RWPE1 (cell line): ENCODE measurements at regions not wholly inside any gene's neighbourhood (a gene's known extent, or its start where the extent isn't known, plus 50 kb on each side); places are given as distances from the start of the nearest gene placed in this dataset.
"Not testable (repeated sequence)": the region's sequence is repeated elsewhere in the genome, so short reads cannot be mapped to it uniquely, and the experiment has no call there.

Source experiments
- CTCF ChIA-PET: fragments of 350-600 bp; sonication (Branson Sonifier 250); formaldehyde crosslinking; extraction: SDS; loops from one replicate; lab custom pipeline; 2021; lab: Yijun Ruan, JAX
- POLR2A ChIA-PET: fragments of 400-600 bp; formaldehyde crosslinking; extraction: SDS; loops from one replicate; lab custom pipeline; 2020; ENCODE audit warnings: antibody characterized with exemption; ENCODE audit not compliant: low non-redundant PET; lab: Yijun Ruan, JAX
- DNase-seq: peaks from one replicate; pipeline ENCODE4 v3.0.0; 2012; ENCODE audit warnings: low spot score
- H3K27ac ChIP-seq: fragments of 450-650 bp; 2 replicates; pipeline ENCODE4 v1.5.1; 2017
- CTCF ChIP-seq: fragments of 450-650 bp; conservative IDR thresholded peaks from 2 replicates; pipeline ENCODE4 v1.5.1; 2017; ENCODE audit warnings: low read depth, mild to moderate bottlenecking

GRCh38 chr1:195723796-195724194 is 884.4 kb downstream of the KCNT2 start:
- POLR2A ChIA-PET, result no interaction called here
- no peak for DNase-seq
- H3K27ac ChIP-seq, result no peak overlapping the region
- no peak for TF ChIP-seq CTCF
- CTCF ChIA-PET, result interaction anchor here (0.6 to 1.2 kb wide), 2 partner anchors 9 kb away, joined by 3 to 4 read pairs; no protein-coding TSS in a partner anchor

- H3K27ac ChIP-seq, DNase-seq, POLR2A ChIA-PET: not testable (repeated sequence)
- CTCF ChIA-PET, result interaction anchor here (0.6 to 1.2 kb wide), 2 partner anchors 8 to 10 kb away, joined by 3 to 4 read pairs; no protein-coding TSS in a partner anchor
These were observed 885.1 kb downstream of the KCNT2 start for GRCh38 chr1:195722852-195723795.

GRCh38 chr1:195722146-195722545 is 886.1 kb downstream of the KCNT2 start:
- CTCF ChIA-PET, result interaction anchor here (0.5 kb wide), 1 partner anchor 347 kb away, joined by 4 read pairs; no protein-coding TSS in a partner anchor
- H3K27ac ChIP-seq, DNase-seq, POLR2A ChIA-PET: not testable (repeated sequence)

GRCh38 chr1:195721210-195721971 is 886.8 kb downstream of the KCNT2 start:
- DNase-seq, result no peak
- POLR2A ChIA-PET, result no interaction called here
- no peak overlapping the region for H3K27ac ChIP-seq
- CTCF ChIA-PET, result interaction anchor here (0.5 kb wide), 1 partner anchor 346 kb away, joined by 4 read pairs; no protein-coding TSS in a partner anchor
- TF ChIP-seq CTCF, result no peak

- DNase-seq, result peak; percentile 34
- TF ChIP-seq CTCF, result peak; percentile 55
- POLR2A ChIA-PET, result no interaction called here
- CTCF ChIA-PET, result interaction anchor here (0.6 to 0.8 kb wide), 8 partner anchors 14 to 1747 kb away, joined by 3 to 5 read pairs (median 3); no protein-coding TSS in a partner anchor
- H3K27ac ChIP-seq, result no peak overlapping the region
These were observed 890.6 kb downstream of the KCNT2 start for GRCh38 chr1:195717651-195718050.

GRCh38 chr1:195715652-195716051 is 892.6 kb downstream of the KCNT2 start:
- TF ChIP-seq CTCF, result no peak
- POLR2A ChIA-PET, result no interaction called here
- DNase-seq, result no peak
- no peak overlapping the region for H3K27ac ChIP-seq
- CTCF ChIA-PET, result interaction anchor here (0.6 to 0.7 kb wide), 5 partner anchors 9 to 771 kb away, joined by 3 to 5 read pairs (median 4); no protein-coding TSS in a partner anchor

- TF ChIP-seq CTCF, result no peak
- ChIA-PET CTCF (no interaction called here), POLR2A (no interaction called here)
- no peak overlapping the region for H3K27ac ChIP-seq
- DNase-seq, result peak; percentile 19
These were observed 894.0 kb downstream of the KCNT2 start for GRCh38 chr1:195714248-195714647.
